ENCODE measurements at regions not wholly inside any gene's neighbourhood (a gene's known extent, or its start where the extent isn't known, plus 50 kb on each side); places are given as distances from the start of the nearest gene placed in this dataset.

- TF ChIP-seq POLR2A (IDR thresholded peaks at IDR 0.05) (no peak), CTCF (IDR thresholded peaks at IDR 0.05) (no peak)
These were observed 118.6 kb upstream of the COP1 start for GRCh38 chr1:176325664-176326063.

Measured in suprapubic skin (tissue), 3 donors.